NCI-H1092 (cell line): ENCODE measurements at regions not wholly inside any gene's neighbourhood (a gene's known extent, or its start where the extent isn't known, plus 50 kb on each side); places are given as distances from the start of the nearest gene placed in this dataset.

Experiments used
- DNase-seq: peaks from one replicate; lab custom pipeline; 2025; lab: John Stamatoyannopoulos, UW

DNA sequence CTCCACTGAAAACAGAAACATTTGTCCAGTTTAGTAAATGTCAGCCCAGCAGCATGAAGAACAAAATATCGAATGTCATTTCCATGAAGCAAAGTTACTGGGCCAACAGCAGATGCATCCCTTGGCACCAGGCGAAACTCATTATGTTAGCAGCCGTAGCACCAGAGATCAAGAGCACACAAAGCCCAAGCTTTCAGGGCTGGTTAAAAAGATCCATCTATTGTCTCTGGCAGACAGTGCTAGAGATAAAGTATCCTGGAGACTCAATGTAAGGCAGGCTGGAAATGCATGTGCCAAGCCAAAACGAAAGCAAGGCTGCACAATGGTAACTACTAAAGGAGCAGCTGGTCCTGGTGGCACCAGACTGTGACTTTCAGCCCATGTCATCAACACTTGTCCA, 120.3 kb upstream of the PLEKHG7 start:
- DNase-seq: peak; percentile 76

DNA sequence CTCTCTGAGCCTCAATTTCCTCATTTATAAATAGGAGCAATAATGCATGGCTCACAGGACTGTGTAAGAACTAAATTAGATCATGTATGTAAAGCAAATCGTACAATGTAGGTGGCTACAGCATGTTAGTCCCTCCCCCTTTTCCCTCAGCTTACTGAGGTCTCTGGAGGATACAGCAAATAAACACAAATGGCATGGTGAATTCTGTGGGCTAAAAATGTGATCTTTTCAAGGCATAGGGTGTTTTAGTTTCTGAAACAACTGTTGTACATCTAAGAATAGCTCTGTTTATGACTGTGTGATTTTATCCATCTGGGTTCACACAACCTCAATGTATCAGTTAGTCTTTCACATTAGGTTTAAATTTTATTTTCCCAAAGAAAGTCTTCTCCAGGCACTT, 121.2 kb upstream of the PLEKHG7 start:
- DNase-seq: no peak

DNA sequence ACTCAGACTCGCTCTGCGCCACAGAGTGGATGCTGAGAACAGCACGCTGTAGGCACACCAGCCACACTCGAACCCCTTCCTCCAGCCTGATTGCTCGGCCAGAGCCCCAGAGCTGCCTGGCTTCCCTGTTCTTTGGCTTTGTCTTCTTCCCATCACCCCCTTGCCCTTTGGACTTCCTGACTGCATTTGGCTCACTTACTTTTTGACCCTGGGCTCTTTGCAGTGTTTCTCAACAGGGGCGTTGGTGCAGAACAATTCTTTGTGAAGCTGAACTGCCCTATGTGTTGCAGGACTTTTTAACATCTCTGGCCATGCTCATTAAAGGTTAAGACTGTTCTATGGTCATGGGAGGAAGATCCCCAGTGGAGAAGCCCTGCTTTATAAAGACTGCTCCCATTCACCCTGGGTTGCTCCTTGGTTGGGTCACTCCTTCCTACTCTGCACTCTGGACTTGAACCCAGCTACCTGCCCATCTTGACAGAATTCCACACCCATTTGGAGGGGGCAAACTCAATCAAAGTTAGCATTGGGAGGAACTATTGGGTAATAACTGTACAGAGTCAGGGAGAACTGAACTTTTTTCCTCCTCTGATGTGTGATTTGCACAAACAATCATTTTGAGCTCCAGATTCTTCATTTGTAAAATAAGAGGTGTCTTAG, 127.7 kb upstream of the PLEKHG7 start:
- DNase-seq: no peak

DNA sequence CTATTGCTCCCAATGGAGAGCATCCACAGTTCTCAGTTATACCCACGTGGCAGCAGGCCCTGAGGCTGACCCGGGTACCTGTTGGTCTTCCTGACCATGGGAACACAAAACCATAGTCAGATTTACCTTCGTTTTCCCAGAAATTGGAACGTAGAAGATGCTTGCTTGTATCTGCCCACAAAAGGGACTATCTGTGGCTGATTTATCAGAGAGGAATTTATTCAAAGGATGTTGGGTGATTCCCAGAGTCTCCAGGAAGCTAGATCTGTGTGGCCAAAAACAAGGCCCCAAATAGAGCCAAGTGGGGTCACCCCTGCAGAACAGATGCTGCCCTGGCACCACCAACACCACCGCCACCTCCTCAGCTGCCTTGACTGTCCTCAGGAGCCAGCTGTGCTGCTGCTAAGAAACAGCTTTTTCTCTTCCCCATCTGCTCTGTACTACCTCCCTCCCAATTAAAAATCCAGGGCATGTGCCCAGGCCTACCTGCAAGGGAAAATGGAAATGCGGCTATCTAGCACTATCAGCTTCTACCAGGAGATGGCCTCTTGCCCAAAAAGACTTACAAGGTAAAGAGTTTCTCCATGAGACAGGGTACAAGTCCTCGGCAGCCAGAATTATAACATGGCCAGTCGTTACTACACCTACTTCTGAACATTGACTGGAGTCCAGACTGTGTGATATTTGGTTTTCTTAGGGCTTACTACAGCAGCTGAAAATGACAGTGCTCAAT, 128.6 kb upstream of the PLEKHG7 start:
- peak; percentile 48 for DNase-seq

DNA sequence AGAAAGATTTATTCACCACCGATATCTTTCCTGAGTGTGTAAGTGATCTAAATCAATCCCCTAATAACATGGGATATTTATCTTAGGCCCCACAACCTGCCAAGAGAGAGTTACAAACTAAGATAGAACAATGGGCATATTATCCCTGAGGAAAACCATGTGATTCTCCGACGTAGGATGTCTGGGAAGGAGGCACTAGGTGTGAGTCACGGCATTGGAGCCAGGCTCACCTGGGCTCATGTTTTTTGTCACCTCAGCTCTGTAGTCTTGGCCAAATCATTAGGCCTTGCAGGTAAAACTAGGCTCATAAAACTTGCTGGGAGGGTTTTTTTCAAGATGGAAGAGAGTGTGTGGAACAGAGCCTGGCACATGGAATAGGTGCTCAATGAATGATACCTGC, 129.7 kb upstream of the PLEKHG7 start:
- DNase-seq: no peak

DNA sequence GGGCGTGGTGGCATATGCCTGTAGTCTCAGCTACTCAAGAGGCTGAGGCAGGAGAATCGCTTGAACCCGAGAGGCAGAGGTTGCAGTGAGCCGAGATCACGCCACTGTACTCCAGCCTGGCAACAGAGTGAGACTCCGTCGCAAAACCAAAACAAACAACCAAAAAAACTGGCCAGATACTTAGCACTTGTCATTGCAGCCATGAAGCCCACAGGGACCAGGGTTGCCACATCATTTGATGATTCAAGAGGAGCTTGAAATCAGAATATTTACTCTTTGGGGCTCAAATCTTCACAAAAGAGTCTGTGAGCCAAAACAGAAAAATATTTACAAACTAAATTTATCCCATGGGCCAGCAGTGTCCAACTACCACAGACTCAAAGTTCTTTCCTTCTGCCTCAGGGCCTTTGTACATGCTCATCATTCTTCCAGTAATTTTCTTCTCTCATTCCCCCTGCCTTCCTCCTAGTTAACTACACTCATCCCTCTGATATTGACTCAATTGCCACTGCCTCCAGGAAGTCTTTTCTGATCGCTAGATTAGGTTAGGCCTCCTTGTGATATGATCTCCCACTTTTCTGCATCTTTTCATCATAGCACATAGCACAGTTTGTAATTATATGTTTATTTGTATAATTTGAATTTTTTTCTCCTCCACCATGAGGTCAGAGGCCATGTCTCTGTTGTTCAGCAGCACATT, 130.8 kb upstream of the PLEKHG7 start:
- DNase-seq: no peak

DNA sequence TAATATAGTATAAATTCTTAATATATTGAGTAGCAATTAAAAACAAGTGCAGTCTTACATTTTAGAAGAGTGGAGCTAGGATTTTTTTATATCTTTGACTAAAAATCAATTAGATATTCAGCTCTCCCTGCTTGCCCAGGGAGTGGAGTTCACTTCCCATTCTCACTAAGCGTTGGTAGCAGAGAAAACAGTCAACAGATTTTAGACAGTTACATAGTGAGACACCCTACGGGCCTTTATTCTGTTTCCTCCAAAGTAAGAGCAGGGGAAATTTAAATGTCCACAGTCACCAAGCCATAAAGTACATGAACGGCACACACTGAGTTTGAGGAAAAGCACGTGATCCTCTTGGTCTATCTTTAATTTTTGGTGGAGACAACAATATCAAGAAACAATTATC, 131.6 kb upstream of the PLEKHG7 start:
- no peak for DNase-seq

DNA sequence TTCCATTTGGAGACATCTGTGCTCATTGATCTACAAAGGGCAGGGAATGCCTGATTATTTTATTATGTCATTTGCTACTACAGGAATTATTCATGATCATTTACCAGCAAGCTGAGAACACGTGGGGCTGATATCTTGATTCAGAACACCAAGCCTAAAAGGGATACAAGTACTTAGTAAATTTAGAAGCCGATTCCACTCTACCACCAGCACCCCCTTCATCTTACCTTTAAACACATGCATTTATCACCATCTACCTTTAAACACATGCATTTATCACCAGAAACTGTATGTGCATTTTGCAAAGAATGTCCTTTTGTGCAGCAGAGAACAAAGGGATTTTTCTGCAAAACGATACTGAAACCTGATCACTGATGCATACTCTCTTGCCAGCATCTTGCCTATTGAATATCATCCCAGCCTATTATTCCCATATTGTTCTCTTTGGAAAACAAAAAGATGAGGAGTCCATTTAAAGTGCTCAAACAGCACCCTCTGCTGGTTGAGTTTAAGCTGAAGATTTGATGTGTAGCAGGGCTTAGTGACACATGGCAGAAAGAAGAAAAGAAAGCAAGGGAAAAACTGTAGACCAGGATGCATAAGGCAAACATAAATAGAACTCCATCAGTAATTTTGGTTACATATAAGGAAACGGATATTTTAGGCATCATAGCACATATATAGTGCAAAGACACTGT, 132.6 kb upstream of the PLEKHG7 start:
- peak; percentile 82 for DNase-seq

DNA sequence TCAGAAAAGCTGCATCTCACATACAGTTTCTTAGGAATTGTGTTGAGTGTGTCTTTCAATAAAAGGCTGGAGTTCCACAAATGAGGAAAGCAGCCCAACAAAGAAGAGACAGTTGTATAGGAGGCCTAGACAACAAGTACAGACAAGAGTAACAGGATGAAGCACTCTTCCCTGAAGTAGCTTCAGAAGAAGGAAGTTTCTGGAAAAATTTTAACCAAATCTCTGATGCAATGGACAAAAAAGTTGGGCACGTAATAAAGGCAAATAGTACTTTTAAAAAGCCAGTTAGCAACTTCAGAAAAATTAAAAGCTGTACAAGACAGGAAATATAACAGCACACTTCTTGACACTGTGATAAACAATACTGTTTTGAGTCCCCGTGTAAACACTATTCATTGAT, 134.1 kb upstream of the PLEKHG7 start:
- DNase-seq: no peak

DNA sequence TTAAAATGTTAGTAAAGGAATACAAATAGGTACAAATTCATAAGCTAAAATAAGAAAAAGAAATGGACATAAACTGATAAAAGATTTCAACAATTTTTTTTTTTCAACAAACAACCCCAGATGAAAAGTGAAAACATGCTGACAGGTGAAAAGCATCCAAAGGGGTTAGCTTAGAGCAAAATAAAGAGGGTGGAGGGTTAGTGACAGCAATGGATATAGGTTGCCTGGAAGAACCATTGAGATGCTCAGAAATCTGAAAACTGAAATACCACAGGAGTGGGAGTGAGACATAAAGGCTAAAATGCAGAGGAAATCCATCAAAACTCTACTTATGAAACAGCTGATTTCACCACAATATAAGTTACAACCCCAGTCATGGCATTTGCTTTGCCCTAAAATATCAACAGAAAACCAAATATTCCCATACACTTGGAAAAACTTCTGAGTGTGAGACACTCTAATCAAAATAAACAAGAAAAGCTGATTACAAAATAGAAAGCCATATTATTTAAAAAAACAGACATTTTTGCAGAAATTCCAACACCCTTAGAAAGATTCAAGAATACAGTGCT, 136.3 kb upstream of the PLEKHG7 start:
- no peak for DNase-seq

DNA sequence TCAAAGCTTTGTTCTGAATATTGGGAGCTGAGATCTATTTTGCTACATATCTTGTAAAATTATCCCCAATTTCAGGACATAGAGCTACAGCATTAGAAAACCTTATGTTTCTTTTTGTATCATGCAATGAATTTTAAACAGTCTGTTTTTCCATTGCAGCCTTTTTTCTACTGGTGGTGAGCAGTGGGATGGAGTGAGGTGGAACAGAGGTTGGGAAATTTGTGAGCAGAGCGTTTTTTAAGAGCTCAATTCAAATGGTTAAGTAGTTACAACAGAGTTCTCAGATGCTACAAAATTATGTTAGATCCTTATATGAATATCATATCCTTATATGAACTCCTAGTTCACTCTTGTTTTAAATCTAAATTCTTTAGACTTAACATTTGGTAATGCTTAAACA, 139.0 kb upstream of the PLEKHG7 start:
- no peak for DNase-seq

DNA sequence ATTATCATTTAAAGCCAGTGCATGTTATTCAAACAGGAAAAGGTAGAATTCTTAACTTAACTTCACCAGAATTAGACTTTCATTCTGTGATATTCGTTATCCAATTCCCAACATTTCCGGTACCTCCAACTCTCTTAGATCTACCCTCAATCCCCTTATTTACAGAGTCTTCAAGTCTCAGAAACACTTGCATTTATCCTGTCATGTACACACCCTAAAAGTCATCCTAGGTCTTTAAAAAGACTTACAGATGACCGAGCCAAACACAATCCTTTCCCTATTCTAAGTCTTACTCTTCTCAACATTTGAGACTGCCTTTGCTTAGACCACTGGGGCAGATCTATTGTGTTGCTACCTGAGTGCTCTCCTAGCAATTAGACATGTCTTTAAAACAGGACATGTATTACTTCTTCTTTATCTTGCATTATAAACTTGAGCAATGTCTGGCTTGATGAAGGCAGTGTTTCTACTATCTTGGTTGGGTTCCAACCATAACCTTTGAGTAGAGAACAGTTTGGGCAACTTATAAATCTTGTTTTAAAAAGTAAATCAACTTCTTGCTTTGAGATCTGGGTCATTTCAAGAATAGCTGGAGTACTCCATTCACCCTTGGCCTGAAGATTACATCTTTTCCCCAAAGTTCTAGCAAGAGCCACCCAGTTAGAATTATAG, 140.6 kb upstream of the PLEKHG7 start:
- no peak for DNase-seq

DNA sequence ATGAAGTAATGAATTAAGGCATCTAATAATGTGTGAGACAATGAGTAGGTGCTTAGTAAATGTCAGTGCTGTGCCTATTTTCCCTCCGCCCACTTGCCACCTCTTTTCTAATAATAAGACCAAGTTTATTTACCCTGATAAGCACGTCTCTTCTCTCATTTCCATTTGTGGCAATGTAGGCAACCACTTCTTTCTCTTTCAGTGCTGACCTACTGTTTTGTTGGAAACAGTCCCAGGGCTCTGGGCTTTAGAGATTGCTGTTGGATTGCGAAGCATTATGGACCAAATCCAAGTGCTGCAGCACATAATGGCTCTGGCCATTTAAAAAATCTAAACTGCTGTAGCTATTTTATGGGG, 141.3 kb upstream of the PLEKHG7 start:
- peak; percentile 77 for DNase-seq

DNA sequence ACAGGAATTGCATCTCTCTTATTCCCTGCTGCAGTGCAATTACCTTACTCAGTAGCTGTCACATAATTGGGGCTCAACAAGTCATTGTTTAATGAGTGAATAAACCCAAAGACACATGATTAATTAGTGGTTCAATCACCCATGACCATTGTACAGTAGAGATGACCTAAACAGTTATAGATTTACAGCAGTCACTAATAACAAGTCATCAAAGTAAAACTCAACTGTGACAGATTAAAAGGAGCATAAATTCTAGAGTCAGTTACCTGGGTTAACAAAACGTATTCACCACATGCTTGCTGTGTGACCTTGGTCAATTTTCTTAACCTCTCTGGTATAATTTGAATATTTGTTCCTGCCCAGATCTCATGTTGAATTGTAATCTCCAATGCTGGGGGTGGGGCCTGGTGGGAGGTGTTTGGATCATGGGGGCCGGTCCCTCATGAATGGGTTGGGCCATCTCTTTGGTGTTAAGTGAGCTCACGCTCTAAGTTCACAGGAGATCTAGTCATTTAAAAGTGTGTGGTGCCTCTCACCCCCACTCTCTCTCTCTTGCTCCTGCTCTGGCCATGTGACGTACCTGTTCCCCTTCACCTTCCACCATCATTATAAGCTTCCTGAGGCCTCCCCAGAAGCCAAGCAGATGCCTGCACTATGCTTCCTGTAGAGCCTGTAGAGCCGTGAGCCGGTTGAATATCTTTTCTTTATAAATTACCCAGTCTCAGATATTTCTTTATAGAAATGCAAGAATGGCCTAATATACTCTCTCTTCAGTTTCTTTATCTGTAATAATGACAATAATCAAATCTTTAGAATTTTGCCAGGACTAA, 141.9 kb upstream of the PLEKHG7 start:
- no peak for DNase-seq

DNA sequence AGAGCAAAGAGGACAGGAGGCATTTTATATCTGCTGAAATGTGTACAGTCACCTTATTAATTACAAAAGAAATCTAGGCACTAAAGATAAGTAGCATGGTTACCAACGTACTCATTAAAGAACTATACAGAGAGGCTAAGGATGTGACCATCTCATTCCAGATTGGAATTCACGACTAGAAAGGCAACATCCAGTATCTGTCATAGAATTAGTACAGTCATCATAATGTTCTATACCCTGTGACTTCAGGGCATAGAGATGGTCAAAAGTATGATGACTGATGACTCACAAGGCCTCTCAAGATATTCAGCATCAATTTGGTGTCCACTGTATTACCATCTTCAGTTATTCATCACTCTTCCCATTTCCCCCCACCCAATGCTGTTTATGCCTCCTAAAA, 144.0 kb upstream of the PLEKHG7 start:
- DNase-seq: no peak

DNA sequence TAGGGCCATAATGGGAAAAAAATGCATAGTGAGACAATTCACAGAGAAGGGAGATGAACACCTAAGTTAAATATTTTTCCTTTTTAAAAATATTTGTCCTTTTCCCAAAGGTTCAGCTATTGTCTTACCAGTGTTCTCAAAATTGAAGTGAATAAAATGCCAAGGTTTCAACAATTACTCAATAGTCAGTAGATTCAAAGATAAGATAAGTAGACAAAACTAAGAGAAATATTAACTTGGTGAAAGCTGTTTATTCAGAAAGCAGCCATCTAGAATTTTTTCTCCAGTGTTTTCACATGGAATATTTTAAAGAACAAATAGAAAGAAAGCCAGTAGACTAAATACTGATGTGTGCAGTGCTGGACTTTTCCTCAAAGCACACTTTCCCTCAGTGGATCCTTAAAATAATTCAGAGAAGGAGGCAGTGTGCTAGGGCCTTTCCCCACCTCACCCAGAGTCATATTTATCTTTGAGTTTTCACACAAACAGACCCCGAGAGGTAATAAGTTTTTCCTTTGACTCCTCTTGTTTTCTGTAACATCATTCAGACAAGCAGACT, 144.5 kb upstream of the PLEKHG7 start:
- DNase-seq: no peak

DNA sequence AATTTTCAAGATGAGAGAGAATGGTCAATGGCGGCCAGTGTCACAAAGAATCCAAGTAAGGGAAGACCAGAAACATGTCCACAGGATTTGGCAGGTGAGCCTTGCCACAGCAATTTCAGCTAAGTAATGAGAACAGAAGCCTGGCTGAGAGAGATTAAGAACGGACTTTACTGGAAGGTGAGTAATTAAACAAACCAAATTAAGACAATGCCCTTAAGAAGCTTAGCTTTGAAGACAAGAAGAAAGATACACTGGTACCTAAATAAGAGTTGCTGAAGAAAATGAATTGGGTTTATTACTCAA, 145.4 kb upstream of the PLEKHG7 start:
- DNase-seq: no peak

DNA sequence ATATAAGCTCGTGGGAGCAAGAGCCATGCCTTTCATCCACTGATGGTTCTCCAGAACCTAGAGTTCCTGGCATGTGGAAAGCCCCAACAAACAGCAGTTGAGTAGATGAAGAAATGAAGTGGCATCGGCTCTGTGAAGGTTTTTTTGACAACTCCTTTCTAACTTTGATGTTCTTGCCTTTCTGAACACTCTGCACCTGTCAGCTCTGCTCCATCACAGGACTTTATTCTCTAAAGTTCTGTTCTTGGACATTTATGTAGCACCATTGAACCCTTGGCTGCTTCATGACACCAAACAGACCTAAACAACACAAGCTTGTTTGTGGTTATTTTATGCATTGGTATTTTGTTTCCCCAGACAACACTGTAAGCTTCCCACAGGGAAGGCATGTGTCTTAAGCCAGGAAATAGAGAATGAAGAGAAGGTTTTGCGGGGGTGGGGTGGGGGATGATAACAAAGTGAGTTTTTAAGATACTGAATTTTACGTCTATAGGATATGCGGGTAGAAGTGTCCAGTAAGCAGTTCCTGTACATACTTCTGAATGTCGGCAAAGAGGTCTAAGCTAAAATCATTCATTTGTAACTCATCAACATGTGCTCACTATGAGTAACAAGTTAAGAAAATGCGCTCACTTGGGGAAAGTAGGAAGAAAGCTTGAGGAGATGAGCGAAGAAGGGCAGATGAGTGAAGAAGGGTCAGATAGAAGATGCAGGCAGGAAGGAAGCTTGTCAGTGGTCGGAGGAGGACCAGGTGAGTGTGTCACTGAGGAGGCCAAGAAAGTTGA, 146.0 kb upstream of the PLEKHG7 start:
- no peak for DNase-seq

DNA sequence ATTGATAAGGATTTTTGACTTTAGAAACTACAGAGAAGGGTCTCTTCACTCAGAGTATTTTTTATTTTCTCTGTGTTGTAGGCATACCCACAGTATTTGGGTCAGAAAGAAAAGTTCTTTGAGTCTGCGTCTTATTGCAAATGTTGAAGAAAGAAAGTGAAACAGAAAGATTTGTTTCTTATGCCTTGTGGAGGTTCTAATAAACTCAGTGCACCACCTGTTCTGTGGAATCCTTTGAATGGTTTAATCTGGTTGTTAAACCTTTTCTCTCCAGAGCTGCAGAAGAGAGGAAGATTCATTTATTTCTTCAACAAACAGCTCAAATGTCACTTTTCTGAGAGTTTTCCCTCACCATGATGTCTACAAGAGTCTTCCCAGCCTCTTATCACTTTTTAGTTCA, 146.6 kb upstream of the PLEKHG7 start:
- no peak for DNase-seq
